ENCODE measurements at regions not wholly inside any gene's neighbourhood (a gene's known extent, or its start where the extent isn't known, plus 50 kb on each side); places are given as distances from the start of the nearest gene placed in this dataset.

DNA sequence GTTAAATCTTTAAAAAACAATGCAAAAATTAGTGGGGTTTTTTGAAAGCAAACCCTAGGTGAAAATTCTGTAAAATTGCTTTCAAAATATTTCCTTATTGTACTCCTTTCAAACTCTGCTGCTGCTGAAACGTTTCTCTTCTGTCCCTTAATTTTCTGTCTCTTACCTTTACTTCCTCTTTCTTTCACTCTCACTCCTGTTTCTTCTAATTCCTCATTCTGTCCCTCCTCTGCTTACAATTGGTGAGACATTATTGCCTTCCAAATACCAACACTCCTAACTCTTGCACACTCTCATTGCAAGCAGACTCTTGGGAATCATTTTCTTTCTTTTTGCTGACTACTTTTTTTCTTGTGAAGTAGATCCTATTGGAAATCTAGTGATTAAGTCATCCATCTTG lies 685.6 kb upstream of the SLITRK1 start:
- DNase-seq (ENCODE audit: low spot score), result no peak

DNA sequence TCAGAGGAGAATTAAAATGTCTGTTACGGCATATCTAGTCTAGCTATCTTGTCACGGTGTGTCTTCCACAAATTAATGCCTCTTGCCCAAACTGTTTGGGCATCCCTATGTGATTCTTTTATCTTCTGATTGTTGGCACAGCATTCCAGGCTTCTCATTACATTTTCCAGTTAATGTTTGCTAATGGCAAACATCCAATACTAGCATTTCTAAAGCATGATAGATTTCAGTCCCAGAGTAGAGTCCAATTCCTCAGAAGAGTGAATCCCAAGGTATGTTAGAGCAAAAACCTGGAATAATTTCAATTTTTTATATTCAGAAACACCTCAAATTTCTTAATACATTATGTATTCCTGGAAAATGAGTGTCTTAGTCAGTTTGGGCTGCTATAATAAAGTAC lies 684.5 kb upstream of the SLITRK1 start:
- no peak for DNase-seq (ENCODE audit: low spot score)

DNA sequence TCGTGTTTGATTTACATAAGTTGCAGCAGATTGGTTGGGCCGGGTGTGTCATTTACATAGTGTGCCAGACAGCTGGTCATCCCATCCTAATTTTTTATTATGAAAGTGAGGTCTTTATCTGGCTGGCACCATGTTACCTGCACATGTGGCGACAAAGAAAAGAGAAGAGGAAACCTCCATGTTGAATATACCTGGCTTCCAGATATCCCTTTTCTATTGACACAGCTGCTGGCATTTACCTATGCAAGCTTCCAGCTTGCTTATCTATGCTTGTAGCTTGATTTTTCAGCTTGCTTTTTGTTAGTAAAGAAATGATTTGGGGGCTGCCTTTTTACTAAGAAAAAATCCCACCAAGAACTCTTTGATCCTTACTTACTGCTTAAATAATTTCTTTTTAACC lies 681.3 kb upstream of the SLITRK1 start:
- no peak for DNase-seq (ENCODE audit: low spot score)

DNA sequence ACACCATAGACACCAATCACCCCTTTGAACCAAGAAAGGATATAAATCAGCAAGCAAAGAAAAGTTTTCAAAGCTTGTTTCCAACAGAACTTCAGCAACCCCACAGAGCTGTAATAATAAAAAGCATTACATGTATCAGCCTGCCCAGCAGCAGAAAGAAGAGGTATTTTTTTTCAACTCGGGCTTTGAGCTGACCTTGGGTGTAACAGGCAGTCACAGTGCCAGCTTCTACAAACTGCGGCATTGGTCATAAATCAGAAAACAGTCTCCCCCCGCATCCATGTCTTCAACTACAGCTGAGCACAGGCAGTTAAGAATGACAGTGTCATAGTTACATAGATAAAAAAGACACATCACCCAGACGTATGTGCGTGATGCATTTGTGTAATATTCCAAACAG lies 671.0 kb upstream of the SLITRK1 start:
- no peak for DNase-seq (ENCODE audit: low spot score)

DNA sequence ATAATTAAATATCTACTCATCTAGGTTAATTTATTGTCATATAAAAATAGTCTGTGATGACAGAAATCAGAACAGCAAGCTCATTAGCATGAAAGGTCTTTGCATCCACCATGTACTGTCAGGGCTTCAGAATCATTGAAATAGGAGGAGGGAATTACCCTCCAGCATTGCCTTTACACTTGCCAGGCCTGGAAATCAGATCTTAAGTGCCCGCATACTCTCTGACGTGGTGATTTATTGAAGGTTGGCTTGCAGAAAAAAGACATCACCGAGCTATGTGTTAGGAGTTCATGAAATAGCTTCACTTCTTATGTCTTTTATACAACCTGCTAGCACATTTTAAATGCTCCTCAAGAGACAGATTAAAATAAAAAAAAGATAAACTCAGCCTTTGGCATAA lies 661.7 kb upstream of the SLITRK1 start:
- no peak for DNase-seq (ENCODE audit: low spot score)

DNA sequence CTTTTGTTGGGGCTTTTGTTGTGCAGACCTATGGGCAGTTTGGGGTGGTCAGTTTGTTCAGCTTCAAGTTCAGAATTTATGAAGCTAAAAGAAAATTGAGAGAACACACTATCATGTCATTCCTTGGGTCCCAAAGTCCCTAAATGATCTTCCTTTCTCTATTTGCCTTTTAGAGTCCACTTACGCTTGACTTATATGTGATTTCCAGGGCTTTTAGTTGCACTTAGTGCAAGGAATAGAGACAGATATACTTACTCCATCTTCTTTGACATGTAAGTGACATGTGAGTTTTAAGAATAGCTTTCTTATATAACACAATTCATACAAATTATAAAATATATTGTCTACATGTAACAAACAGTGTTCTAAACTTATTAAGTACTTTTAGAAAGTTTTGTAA lies 660.1 kb upstream of the SLITRK1 start:
- no peak for DNase-seq (ENCODE audit: low spot score)

DNA sequence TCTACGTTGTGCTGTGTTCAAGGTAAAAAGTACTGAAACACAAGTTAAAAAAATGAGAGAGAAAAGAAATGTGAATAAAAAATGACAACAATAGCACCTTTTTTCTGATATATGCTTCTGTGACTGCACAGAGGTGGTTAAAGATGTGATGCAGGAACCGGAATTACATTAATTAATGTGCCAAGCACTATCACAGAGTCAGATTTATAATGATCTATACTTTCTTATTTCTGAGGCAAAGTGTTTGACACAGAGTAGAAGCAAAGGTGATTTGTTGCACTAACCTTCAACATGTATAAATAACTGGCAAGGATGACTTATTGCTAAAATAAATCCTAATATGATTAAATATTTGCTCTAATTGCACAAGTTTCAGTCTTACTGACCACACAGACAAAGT lies 654.6 kb upstream of the SLITRK1 start:
- DNase-seq (ENCODE audit: low spot score), result no peak

DNA sequence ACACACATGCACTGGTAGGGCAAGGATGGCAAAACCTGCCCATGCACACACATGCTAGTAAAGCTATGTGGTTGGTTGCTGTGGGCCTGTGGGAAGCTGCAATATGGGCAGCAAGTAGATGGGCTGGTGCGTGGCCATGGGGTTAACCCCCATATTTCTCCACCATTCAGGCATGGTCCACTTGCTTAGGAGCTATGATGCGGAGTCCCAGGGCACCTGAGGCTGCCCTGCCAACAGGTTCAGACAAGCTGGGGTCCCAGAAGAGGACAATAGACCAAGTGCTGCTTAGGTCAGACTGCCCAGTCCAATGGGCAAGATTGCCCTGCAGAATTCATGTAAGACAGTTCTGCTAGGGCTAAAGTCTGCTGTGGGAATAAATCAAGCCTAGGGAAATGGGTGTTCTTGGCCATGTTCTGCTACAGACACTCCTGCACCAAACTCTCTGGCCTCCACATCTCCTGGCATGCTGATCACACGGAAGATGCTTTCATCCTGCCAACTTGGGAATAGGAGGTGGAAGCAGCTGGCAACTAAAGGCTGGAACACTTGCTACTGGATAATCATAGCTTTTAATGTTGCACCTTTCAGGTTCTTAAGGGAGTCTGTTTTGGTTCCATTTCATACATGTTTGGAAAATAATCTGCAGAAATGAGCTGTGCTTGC lies 646.3 kb upstream of the SLITRK1 start:
- DNase-seq (ENCODE audit: low spot score), result no peak

DNA sequence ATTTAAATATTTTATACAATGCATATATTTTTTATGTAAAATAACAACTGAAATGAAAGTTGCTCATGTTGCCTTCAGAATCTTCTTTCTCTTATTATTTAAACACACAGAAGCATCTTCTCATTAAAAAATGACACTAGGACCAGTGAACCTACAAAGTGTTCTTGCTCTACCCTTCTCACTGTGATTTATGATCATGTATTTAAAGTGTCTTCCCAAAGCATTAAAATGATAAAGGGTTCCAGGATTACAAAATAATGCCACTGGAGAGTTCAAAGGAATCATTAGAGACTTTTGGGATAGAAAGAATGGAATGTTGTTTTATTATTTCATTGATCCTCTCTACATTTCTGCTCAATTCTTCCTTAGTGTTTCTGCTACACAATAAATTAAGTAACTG lies 643.6 kb upstream of the SLITRK1 start:
- no peak for DNase-seq (ENCODE audit: low spot score)

DNA sequence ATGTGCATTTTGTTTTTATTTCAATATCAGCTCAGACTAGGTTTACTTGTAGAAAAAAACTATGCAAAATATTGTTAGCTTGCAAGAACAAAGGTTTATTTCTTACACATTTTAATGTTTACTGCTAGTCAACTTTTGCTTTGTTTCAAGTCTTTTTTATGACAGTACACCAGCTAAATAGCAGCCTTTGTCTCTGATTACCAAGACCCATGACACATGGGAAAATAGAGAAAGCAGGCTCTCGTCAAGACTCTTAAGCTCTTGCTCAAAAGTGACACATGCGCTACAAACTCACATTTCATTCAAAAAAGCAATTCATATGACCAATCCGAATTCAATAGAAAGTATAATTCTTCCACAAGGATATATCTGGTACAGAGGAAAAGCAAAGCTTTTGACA lies 642.3 kb upstream of the SLITRK1 start:
- DNase-seq (ENCODE audit: low spot score), result no peak

DNA sequence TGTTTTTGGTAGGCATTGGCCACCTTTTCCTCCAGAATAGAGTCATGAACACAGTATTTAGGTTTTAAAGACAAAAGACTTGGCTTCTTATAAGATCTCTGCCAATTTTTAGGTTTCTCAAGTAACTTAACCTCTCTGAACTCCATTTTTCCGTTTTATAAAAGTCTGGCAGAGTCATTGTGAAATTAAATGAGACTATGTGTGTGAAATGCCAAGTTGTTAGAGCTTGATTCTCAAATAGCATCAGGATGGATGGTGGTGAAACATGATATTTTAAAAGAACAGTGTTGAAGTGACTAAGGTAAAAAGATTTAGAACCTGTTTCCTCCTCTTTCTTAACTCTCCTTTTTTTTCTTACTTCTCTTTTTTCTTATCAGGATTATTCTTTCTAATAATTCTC lies 617.7 kb upstream of the SLITRK1 start:
- no peak for DNase-seq (ENCODE audit: low spot score)

DNA sequence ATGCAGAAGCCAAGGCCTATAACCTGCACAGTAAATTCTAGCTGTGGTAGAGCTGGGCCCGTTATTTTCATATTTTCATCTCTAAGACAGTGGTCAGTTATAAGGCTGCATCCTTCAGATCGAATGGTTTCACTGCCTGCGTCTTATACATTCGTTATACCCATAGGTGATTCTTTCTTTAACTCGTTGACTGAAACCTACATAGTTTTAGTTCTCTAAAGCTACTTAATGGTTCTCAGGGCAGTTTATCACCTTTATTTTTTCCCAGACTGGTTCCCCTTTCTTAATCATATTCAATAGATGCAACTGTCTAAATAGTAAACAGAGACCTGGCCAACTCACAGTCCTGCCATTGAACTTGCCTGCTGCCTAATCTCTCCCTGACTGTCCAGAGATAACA lies 615.3 kb upstream of the SLITRK1 start:
- no peak for DNase-seq (ENCODE audit: low spot score)

DNA sequence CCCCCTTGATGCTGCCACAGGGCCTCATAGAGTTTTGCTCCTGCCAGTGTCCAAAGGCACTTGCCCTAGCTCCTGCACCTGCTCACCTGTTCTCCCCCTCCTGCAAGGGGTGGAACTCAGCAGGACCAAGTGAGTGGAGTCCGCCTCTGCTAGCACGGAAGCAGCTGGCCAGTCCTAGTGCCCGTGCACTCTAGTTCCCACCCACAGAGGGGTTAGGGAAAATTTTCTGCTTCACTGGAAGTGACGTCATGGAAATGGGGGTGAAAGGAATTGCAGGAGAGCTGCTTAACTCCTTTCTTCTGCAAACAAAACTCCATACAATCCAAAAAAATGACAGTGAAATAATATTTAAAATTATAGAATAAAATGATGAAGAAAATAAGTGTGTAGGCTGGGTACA lies 609.7 kb upstream of the SLITRK1 start:
- no peak for DNase-seq (ENCODE audit: low spot score)

DNA sequence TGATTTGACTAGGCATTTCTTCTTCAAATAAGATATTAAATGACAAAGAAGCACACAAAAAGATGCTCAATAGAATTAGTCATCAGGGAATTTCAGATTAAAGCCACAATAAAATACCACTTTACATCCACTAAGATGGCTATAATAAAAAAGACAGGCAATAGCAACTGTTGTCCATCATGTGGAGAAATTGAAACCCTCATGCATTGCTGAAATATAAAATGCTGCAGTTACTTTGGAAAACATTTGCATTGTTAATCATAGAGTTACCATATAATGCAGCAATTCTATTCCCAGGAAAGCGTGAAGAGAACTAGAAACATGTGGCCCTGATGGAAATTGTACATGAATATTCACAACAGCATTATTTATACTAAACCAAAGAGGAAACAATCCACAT lies 605.5 kb upstream of the SLITRK1 start:
- no peak for DNase-seq (ENCODE audit: low spot score)

DNA sequence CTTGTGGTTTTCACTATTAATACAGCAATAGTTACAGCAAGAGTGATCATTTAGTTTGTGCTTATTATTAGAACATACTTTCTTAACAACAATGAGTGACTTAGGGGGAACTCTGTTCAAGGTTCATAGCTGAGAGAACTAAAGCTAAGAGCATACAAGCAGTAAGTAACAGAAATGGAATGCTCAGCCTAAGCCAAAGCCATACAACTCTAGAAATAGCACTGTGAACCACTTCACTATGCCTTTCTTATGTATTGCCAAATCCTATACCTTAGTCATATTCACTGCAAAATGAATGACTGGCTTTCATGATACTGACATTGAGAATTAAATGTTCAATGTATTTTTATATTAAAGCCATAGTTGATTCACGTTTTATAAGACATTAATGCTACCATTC lies 599.7 kb upstream of the SLITRK1 start:
- DNase-seq (ENCODE audit: low spot score), result no peak

DNA sequence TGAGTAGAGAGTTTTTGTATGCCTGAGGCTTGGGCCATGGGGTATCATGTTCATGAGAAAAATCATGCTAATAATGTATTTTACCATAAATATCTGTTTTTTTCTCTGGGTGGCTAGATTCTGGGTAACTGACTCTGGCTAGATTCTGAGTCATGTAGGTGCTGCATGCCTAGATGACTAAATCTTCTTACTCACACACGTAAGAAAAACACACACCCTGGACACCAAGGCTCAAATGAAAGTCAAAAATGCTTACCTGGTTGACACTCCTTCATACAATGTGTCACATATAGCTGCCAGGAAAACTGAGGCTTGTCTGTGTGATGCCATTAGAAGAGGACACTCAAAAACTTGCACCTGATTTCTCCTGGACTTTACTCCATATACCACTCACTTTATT lies 597.4 kb upstream of the SLITRK1 start:
- no peak for DNase-seq (ENCODE audit: low spot score)

DNA sequence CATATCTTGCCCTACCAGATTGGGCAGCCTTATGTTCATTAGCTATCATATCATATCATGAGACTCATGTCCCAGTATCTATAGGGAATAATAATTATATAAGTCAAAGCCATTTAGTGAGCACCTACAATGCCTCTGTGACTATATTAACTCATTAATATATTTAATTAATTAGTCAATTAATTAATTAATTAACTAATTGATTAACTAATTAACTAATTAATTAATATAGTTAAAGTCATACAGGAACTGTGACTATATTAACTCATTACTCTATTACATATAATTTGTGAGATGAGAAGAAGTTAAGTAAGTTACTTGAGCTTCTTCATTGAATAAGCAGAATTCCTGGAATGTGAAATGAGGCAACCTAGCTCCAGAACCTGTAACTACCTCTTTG lies 588.3 kb upstream of the SLITRK1 start:
- DNase-seq (ENCODE audit: low spot score), result no peak

DNA sequence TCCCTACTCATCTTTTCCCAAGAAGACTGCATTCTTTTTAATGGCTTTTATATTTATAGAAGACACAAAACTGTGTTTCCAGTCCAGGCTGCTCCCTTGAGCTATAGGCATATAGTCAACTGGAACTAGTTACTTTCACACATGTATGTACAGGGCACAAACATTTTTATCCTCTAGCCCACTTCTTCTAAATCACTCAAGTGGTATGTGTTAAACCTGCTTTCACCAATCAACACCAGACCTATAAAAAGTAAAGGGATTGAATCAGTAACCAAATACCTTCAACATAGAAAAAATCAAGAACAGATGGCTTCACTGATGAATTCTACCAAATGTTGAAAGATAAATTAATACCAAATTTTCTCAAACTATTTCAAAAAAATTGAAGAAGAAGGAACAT lies 584.2 kb upstream of the SLITRK1 start:
- DNase-seq (ENCODE audit: low spot score), result no peak

DNA sequence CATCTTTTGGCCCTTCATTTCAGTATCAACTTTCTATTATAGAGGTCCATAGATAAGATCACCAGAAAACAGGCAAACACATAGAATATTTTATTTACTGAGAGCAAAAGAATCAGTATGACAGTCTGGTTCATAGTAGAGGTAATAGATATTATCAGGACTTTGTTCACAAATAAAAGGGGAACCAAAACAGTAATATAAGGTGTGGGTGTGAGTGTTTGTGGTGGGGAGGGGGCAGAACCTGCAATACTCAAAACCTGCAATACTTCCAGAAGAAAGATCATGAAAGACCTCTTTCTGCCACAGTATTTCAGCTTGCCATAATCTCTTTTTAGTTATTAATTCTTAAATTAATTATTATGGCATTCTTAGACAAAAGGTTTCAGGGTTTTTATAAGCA lies 578.7 kb upstream of the SLITRK1 start:
- no peak for DNase-seq (ENCODE audit: low spot score)

DNA sequence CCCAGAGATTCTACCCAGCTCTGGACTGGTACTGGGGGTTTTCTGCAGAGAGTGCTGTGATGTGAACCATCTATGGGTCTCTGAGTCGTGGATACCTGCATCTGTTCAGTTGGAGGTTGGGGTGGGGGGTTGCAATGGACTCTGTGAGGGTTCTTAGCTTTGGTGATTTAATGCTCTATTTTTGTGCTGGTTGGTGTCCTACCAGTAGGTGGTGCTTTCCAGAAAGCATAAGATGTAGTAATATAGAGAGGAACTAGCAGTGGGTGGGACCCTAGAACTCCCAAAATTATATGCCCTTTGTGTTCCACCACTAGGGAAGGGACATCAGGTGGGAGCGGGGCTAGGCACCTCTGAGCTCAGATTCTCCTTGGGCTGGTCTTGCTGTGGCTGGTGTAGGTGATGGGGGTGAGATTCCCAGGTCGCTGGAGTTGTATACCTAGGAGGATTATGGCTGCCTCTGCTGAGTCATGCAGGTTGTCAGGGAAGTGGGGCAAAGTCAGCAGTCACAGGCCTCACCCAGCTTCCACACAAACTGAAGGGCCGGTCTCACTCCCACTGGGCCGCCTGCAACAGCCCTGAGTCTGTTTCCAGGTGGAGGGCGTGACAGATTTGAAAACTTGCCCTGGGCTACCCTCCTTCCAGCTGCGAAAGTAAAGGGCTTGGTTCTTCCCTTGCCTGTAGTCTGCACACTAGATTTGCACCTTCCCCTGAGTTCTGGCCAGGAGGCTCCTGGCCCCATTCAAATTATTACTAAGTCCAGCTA lies 573.0 kb upstream of the SLITRK1 start:
- no peak for DNase-seq (ENCODE audit: low spot score)

DNA sequence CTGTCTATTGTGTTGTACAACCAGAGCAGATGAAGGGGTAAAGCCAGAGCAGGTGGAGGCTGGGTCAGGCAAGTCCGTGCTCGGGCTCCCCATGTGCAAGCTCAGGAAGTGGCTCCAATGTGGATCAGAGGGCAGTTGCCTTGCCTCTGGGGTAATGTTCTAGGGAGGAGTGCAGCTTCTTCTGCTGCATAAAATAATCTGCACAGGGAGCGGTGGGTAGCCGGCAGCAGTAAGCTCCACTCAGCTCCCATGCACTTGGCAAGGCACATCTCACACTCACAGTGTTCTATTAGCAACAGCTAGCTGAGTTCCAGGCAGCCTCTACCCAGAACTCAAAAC lies 565.3 kb upstream of the SLITRK1 start:
- no peak for DNase-seq (ENCODE audit: low spot score)

DNA sequence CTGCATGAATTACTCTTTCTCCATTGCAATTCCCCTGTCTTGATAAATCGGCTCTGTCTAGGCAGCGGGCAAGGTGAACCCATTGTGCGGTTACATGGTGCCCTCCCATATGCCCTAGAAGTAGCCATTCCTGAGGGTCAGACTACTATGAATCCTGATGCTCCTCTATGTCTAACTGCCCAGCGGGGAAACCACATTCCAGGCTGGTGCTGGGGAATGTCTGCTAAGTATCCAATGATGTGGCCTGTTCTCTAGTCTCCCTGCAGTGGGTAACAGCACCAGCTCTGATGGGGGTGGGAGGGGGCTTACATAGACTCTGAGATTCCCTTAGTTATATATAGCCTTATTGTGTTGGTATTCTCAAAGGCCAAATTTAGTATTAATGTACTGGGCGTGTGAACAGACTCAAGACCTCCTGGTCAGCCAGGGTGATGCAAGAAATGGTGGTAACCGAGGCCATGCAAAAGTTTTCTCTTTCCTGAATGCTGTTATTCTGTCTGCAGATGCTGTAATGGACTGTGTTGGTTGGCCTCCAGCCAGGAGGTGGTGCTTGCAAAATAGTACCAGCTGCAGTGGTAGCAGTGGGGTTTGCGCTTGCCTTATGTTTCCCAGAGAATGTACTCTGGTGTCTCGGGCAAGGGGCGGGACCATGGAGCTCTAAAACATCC lies 564.8 kb upstream of the SLITRK1 start:
- DNase-seq (ENCODE audit: low spot score), result peak; percentile 10

DNA sequence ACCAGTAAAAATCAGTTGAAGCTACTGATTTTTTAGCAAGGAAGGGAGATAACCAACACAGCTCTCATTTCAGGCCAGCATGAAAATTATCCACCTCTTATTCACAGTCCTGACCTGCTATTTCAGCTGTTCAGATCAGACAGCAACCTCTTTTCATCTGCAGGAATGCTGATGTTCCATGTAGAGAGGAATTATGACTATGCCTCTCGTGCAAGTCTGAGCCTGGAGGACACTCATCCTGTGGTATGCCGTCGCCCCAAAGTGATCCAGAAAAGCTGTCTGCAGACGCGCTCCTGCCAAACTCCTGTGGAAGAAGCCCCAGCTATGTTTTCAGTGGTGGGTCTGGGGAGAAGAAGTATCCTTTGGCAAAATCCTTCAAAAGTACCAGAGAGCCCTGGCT lies 563.5 kb upstream of the SLITRK1 start:
- no peak for DNase-seq (ENCODE audit: low spot score)

DNA sequence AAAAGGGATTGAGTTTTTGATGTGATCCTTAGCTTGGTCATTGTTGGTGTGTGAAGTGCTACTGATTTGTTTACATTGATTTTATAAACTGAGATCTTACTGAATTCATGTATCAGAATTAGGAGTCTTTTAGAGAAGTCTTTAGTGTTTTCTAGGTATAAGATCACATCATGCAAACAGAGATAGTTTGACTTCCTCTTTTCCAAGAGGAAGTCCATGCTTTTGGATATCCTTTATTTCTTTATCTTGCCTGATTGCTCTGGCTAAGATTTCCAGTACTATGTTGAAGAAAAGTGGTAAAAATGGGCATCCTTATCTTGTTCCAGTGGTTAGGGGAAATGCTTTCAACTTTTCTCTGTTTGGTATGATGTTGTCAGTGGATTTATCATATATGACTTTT lies 561.2 kb upstream of the SLITRK1 start:
- no peak for DNase-seq (ENCODE audit: low spot score)
